C4-2B (cell line): ENCODE measurements at regions not wholly inside any gene's neighbourhood (a gene's known extent, or its start where the extent isn't known, plus 50 kb on each side); places are given as distances from the start of the nearest gene placed in this dataset.

ENCODE experiments used
- ZFX ChIP-seq: fragments of 450-650 bp; IDR thresholded peaks from 2 replicates; pipeline ENCODE4 v1.6.1; 2017
- TF ChIP-seq, protein P1 (sequence below): fragments of 450-650 bp; conservative IDR thresholded peaks from 2 replicates; pipeline ENCODE4 v1.5.1; 2017; ENCODE audit warnings: mild to moderate bottlenecking

GRCh38 chr11:107243929-107244328 lies 213.7 kb downstream of the CWF19L2 start:
- TF ChIP-seq, protein P1, sequence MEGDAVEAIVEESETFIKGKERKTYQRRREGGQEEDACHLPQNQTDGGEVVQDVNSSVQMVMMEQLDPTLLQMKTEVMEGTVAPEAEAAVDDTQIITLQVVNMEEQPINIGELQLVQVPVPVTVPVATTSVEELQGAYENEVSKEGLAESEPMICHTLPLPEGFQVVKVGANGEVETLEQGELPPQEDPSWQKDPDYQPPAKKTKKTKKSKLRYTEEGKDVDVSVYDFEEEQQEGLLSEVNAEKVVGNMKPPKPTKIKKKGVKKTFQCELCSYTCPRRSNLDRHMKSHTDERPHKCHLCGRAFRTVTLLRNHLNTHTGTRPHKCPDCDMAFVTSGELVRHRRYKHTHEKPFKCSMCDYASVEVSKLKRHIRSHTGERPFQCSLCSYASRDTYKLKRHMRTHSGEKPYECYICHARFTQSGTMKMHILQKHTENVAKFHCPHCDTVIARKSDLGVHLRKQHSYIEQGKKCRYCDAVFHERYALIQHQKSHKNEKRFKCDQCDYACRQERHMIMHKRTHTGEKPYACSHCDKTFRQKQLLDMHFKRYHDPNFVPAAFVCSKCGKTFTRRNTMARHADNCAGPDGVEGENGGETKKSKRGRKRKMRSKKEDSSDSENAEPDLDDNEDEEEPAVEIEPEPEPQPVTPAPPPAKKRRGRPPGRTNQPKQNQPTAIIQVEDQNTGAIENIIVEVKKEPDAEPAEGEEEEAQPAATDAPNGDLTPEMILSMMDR = no peak
- no peak for TF ChIP-seq ZFX
